ENCODE measurements at regions not wholly inside any gene's neighbourhood (a gene's known extent, or its start where the extent isn't known, plus 50 kb on each side); places are given as distances from the start of the nearest gene placed in this dataset.

- Histone ChIP-seq H3K4me1 (no peaks in the 10 kb centered on the region), H3K4me3 (no peak overlapping the region), H3K27me3 (no peaks in the 10 kb centered on the region), H3K9me3 (no peaks in the 10 kb centered on the region), H3K27ac (no peak overlapping the region), H3K36me3 (no peaks in the 10 kb centered on the region)
- no peak for TF ChIP-seq EP300 (IDR thresholded peaks at IDR 0.05)
- no peak for ATAC-seq
- 67% methylated on average over 1 of the region's 1 CpG; no CpG with 5 or more reads in 1 of the 2 donors for WGBS, 2 donors (ENCODE audit: low coverage in 1 of 2)
These were observed 514.5 kb upstream of the CDH2 start for GRCh38 chr18:28691496-28691840.

- no peaks in the 10 kb centered on the region for H3K9me3 ChIP-seq
- TF ChIP-seq EP300 (IDR thresholded peaks at IDR 0.05) (no peak), CTCF (IDR thresholded peaks at IDR 0.05) (no peak), POLR2A (IDR thresholded peaks at IDR 0.05) (no peak), POLR2AphosphoS5 (IDR thresholded peaks at IDR 0.05) (no peak)
- no peak for ATAC-seq
- no peaks in the 10 kb centered on the region for H3K4me1 ChIP-seq
- H3K4me3 ChIP-seq, result no peak overlapping the region
- 62 to 74% methylated on average over 4 to 6 of the region's 6 CpGs for WGBS, 2 donors (ENCODE audit: low coverage in 1 of 2)
- no peak overlapping the region for H3K27ac ChIP-seq
- H3K27me3 ChIP-seq, result no peaks in the 10 kb centered on the region
- H3K36me3 ChIP-seq, result no peaks in the 10 kb centered on the region
These were observed 514.0 kb upstream of the CDH2 start for GRCh38 chr18:28690836-28691495.

GRCh38 chr18:28690100-28690499 lies 513.2 kb upstream of the CDH2 start:
- Histone ChIP-seq H3K27me3 (no peaks in the 10 kb centered on the region), H3K9me3 (no peaks in the 10 kb centered on the region), H3K4me1 (no peaks in the 10 kb centered on the region), H3K27ac (no peak overlapping the region), H3K4me3 (no peak overlapping the region), H3K36me3 (no peaks in the 10 kb centered on the region)
- ATAC-seq, result no peak
- TF ChIP-seq POLR2AphosphoS5 (IDR thresholded peaks at IDR 0.05) (no peak), EP300 (IDR thresholded peaks at IDR 0.05) (no peak), POLR2A (IDR thresholded peaks at IDR 0.05) (no peak), CTCF (IDR thresholded peaks at IDR 0.05) (no peak)
- WGBS, 2 donors (ENCODE audit: low coverage in 1 of 2), result 53 to 74% methylated on average over 5 of the region's 5 CpGs

- WGBS, 2 donors (ENCODE audit: low coverage in 1 of 2), result 11 to 57% methylated on average over 1 of the region's 1 CpG
- Histone ChIP-seq H3K4me1 (no peaks in the 10 kb centered on the region), H3K27me3 (no peaks in the 10 kb centered on the region), H3K36me3 (no peaks in the 10 kb centered on the region), H3K4me3 (no peak overlapping the region), H3K9me3 (no peaks in the 10 kb centered on the region), H3K27ac (no peak overlapping the region)
- TF ChIP-seq EP300 (IDR thresholded peaks at IDR 0.05) (no peak), CTCF (IDR thresholded peaks at IDR 0.05) (no peak), POLR2AphosphoS5 (IDR thresholded peaks at IDR 0.05) (no peak), POLR2A (IDR thresholded peaks at IDR 0.05) (no peak)
- ATAC-seq, result no peak
These were observed 512.7 kb upstream of the CDH2 start for GRCh38 chr18:28689588-28689987.

- 44 to 72% methylated on average over 2 to 3 of the region's 3 CpGs for WGBS, 2 donors (ENCODE audit: low coverage in 1 of 2)
- H3K4me3 ChIP-seq, result no peak overlapping the region
- H3K27ac ChIP-seq, result no peak overlapping the region
- no peaks in the 10 kb centered on the region for H3K27me3 ChIP-seq
- H3K9me3 ChIP-seq, result no peaks in the 10 kb centered on the region
- no peaks in the 10 kb centered on the region for H3K4me1 ChIP-seq
- TF ChIP-seq POLR2A (IDR thresholded peaks at IDR 0.05) (no peak), EP300 (IDR thresholded peaks at IDR 0.05) (no peak), CTCF (IDR thresholded peaks at IDR 0.05) (no peak), POLR2AphosphoS5 (IDR thresholded peaks at IDR 0.05) (no peak)
- ATAC-seq, result no peak
- H3K36me3 ChIP-seq, result no peaks in the 10 kb centered on the region
These were observed 507.9 kb upstream of the CDH2 start for GRCh38 chr18:28684746-28685355.
